ENCODE measurements at regions not wholly inside any gene's neighbourhood (a gene's known extent, or its start where the extent isn't known, plus 50 kb on each side); places are given as distances from the start of the nearest gene placed in this dataset.

DNA sequence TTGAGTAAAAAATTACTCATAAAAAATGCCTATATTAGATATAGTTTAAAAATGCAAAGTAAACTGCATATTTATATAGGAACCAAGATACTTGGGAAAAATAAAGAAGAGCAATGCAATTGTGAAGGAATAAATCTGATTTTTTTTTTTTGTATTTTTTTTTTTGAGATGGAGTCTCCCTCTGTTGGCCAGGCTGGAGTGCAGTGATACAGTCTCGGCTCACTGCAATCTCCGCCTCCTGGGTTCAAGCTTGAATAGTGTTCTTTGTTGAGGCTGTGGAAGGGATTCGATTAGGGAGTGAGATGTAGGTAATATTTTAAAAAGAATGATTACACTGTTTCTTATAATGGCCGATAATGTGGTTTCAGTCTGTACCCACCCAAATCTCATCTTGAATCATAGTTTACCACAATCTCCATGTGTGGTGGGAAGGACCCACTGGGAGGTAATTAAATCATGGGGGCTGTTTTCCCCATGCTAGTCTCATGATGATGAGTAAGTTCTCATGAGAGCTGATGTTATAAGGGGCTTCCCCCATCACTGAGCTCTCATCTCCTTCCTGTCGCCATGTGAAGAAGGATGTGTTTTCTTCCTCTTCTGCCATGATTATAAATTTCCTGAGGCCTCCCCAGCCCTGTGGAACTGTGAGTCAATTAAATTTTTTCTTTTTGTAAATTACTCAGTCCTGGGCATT lies 1765.9 kb downstream of the PLA2G4A start:
- H3K4me1 ChIP-seq (ENCODE audit: insufficient read depth, poor library complexity, severe bottlenecking) = no peaks in the 10 kb centered on the region
- ATAC-seq (ENCODE audit: low read depth) (no peak), DNase-seq (ENCODE audit: low spot score) (no peak)
- no peaks in the 10 kb centered on the region; the same call in 1 of the 2 replicates for H3K36me3 ChIP-seq (ENCODE audit: low read depth)
- H3K27me3 ChIP-seq (ENCODE audit: insufficient read depth, poor library complexity, severe bottlenecking) = no peaks in the 10 kb centered on the region
- H3K27ac ChIP-seq (ENCODE audit: poor library complexity, severe bottlenecking) = no peak overlapping the region
- TF ChIP-seq CTCF (IDR thresholded peaks at IDR 0.05; ENCODE audit: poor library complexity, severe bottlenecking) = peak; percentile 28
- no peak overlapping the region for H3K4me3 ChIP-seq (ENCODE audit: severe bottlenecking)
- H3K9me3 ChIP-seq (ENCODE audit: severe bottlenecking) = no peaks in the 10 kb centered on the region

DNA sequence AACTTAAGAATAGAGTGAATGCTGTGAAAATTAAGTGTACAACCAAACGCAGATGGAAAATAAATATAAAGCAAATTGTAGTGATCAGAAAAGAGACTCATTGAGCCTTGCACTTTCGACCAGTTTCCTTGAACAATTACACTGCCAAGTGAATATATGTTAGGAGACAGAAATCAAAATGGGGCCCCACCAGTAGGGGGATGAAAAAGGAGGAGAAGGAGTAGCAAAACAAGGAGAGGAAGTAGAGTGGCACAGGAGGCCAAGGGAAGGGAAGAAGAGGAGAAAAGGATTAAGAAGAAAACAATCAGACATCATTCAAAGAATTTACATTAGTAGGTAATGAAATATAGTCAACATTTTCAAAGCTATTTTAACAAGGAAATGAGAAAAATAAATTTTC lies 1770.6 kb downstream of the PLA2G4A start:
- no peaks in the 10 kb centered on the region for H3K27me3 ChIP-seq (ENCODE audit: insufficient read depth, poor library complexity, severe bottlenecking)
- no peak for ATAC-seq (ENCODE audit: low read depth)
- no peak for DNase-seq (ENCODE audit: low spot score)
- TF ChIP-seq CTCF (IDR thresholded peaks at IDR 0.05; ENCODE audit: poor library complexity, severe bottlenecking) = no peak
- no peak overlapping the region for H3K4me3 ChIP-seq (ENCODE audit: severe bottlenecking)
- no peak overlapping the region for H3K27ac ChIP-seq (ENCODE audit: poor library complexity, severe bottlenecking)
- no peaks in the 10 kb centered on the region for H3K9me3 ChIP-seq (ENCODE audit: severe bottlenecking)
- H3K36me3 ChIP-seq (ENCODE audit: low read depth) = no peaks in the 10 kb centered on the region; the same call in 1 of the 2 replicates
- H3K4me1 ChIP-seq (ENCODE audit: insufficient read depth, poor library complexity, severe bottlenecking) = no peaks in the 10 kb centered on the region

DNA sequence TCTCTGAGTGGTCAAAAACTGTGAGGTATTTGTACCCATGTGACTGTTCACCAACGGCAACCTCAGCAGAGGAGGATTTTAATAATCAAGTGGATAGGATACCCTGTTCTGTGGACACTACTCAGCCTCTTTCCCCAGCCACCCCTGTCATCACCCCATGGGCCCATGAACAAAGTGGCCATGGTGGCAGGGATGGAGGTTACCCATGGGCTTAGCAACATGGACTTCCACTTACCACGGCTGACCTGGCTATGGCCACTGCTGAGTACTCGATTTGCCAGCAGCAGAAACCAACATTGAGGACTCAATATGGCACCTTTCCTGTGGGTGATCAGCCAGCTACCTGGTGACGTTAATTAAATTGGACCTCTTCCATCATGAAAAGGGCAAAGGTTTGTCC lies 1782.7 kb downstream of the PLA2G4A start:
- ATAC-seq (ENCODE audit: low read depth) (no peak), DNase-seq (ENCODE audit: low spot score) (no peak)
- Histone ChIP-seq H3K9me3 (ENCODE audit: severe bottlenecking) (no peaks in the 10 kb centered on the region), H3K27me3 (ENCODE audit: insufficient read depth, poor library complexity, severe bottlenecking) (no peaks in the 10 kb centered on the region), H3K4me3 (ENCODE audit: severe bottlenecking) (no peak overlapping the region), H3K27ac (ENCODE audit: poor library complexity, severe bottlenecking) (no peak overlapping the region), H3K4me1 (ENCODE audit: insufficient read depth, poor library complexity, severe bottlenecking) (no peaks in the 10 kb centered on the region), H3K36me3 (ENCODE audit: low read depth) (no peaks in the 10 kb centered on the region)
- TF ChIP-seq CTCF (IDR thresholded peaks at IDR 0.05; ENCODE audit: poor library complexity, severe bottlenecking) = no peak

- H3K9me3 ChIP-seq (ENCODE audit: severe bottlenecking) = no peaks in the 10 kb centered on the region
- DNase-seq (ENCODE audit: low spot score) (no peak), ATAC-seq (ENCODE audit: low read depth) (no peak)
- no peaks in the 10 kb centered on the region for H3K27me3 ChIP-seq (ENCODE audit: insufficient read depth, poor library complexity, severe bottlenecking)
- H3K4me3 ChIP-seq (ENCODE audit: severe bottlenecking) = no peak overlapping the region
- H3K36me3 ChIP-seq (ENCODE audit: low read depth) = no peaks in the 10 kb centered on the region
- H3K27ac ChIP-seq (ENCODE audit: poor library complexity, severe bottlenecking) = no peak overlapping the region
- TF ChIP-seq CTCF (IDR thresholded peaks at IDR 0.05; ENCODE audit: poor library complexity, severe bottlenecking) = no peak
- H3K4me1 ChIP-seq (ENCODE audit: insufficient read depth, poor library complexity, severe bottlenecking) = no peaks in the 10 kb centered on the region
These were observed 1786.6 kb downstream of the PLA2G4A start for GRCh38 chr1:188615321-188615720.

GRCh38 chr1:188620236-188620635 lies 1791.5 kb downstream of the PLA2G4A start:
- H3K36me3 ChIP-seq (ENCODE audit: low read depth) = no peaks in the 10 kb centered on the region
- no peak overlapping the region for H3K27ac ChIP-seq (ENCODE audit: poor library complexity, severe bottlenecking)
- no peak overlapping the region for H3K4me3 ChIP-seq (ENCODE audit: severe bottlenecking)
- TF ChIP-seq CTCF (IDR thresholded peaks at IDR 0.05; ENCODE audit: poor library complexity, severe bottlenecking) = no peak
- no peaks in the 10 kb centered on the region for H3K9me3 ChIP-seq (ENCODE audit: severe bottlenecking)
- DNase-seq (ENCODE audit: low spot score) (no peak), ATAC-seq (ENCODE audit: low read depth) (no peak)
- H3K4me1 ChIP-seq (ENCODE audit: insufficient read depth, poor library complexity, severe bottlenecking) = no peaks in the 10 kb centered on the region
- no peaks in the 10 kb centered on the region for H3K27me3 ChIP-seq (ENCODE audit: insufficient read depth, poor library complexity, severe bottlenecking)
